NCI-H2196 treated with DMSO at 0.1 percent for 48 hours (cell line): ENCODE measurements at regions not wholly inside any gene's neighbourhood (a gene's known extent, or its start where the extent isn't known, plus 50 kb on each side); places are given as distances from the start of the nearest gene placed in this dataset.
"Not testable (repeated sequence)": the region's sequence is repeated elsewhere in the genome, so short reads cannot be mapped to it uniquely, and the experiment has no call there.

ENCODE experiments used
- DNase-seq: peaks from one replicate; lab custom pipeline; 2025; ENCODE audit not compliant: unreplicated experiment; lab: John Stamatoyannopoulos, UW

DNA sequence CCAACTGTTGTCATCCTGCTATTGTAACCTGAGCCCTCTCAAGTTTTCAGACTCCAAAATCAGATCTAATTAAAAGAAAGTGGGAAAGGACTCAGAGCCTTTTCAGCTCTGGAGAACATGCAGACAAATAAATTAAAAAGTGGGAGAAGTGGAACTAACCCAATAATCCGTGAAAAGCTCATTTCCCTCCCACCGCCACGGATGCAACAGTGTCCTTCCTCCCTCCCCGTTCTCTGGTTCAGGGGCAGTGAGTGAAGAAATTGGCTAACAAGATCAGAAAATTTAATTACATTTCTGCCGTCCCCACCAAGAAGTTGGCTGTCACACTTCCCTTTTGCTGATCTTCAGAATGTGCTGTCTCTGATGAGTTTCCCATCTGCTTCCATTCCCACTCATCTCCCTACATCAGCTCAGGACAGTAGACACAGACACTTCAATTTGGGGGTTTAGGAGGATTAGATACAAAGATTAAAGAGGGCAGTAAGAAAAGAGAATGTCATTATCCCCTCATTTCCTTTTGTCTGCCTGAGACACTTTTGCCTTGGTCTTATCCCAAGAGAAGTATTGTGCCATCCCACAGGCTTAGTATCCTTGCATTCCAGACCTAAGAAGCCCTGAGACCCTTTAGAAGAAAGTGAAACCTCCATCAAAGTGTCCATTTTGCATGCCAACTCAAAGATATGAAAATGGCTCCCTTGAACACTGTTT, 335.7 kb upstream of the PPP2R3A start:
- DNase-seq, result no peak

DNA sequence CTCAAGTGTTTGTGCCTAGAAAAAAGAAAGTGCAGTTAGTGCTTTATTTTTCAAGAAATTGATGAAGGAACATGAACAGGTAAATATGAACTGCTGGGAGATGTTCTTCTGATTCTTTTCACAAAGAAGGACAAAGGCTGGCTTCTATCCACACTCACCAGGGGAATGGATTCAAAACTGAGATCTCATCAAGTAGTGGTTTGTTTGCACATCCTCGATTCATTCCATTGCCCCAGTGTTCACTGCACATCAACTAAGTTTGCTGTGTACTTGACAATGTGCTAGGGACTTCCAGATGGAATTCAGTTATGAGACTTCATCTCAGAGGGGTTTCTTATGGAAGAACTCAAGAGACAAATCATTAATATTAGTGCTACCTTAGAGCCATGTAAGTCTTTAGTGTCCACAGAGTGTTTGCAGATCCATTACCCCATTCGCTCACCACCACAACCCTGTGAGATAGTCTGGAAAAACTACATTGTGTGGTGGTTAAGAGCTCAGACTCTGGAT, 332.9 kb upstream of the PPP2R3A start:
- DNase-seq, result no peak

- DNase-seq, result no peak
Measured at GRCh38 chr3:135633078-135633477, 332.4 kb upstream of the PPP2R3A start.

- DNase-seq, result no peak
Measured at GRCh38 chr3:135636596-135636995, 328.9 kb upstream of the PPP2R3A start.

DNA sequence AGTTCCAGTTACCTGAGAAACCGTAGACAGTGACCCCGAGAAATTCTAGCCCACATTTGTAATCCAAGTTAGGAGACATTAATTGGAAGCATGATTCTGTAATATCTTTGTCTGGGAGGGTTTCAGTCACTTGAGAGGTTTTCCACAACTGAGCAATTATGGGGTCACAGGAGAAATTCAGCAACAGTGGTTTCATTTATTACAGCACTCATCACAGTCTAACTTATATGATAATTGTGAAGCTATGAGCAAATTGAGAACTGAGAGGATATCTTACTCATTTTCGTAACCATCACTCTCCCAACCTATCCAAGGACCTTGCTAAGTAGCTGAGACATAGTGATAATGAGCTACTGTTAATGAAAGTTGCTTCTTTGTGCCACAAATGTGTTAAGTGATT, 328.5 kb upstream of the PPP2R3A start:
- DNase-seq, result no peak

DNA sequence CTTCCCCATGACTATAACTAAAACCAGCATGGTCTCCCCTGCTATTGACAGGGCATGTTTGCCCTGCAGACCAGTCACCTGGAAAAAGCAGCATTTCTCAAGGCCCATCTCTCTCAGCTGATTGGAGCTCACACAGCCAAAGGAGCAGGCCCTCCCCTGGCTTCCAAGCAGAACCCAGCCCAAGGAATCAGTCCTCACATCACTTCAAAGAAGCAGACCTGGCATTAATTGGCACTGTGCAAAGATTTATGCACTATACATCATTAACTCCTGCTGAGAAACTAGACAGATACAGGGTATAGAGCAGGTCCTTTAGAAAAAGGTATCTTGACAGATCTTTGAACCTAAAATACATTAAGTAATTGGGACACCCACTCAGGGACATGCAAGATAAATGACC, 323.8 kb upstream of the PPP2R3A start:
- no peak for DNase-seq

DNA sequence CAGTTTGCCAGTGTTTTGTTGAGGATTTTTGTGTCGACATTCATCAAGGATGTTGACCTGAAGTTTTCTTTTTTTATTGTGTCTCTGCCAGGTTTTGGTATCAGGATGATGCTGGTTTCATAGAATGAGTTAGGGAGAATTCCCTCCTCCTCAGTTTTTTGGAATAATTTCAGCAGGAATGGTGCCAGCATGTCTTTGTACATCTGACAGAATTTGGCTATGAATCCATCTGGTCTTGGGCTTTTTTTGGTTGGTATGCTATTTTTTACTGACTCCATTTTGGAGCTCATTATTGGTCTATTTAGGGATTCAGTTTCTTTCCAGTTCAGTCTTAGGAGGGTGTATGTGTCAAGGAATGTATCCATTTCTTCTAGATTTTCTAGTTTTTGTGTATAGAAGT, 320.0 kb upstream of the PPP2R3A start:
- no peak for DNase-seq

DNA sequence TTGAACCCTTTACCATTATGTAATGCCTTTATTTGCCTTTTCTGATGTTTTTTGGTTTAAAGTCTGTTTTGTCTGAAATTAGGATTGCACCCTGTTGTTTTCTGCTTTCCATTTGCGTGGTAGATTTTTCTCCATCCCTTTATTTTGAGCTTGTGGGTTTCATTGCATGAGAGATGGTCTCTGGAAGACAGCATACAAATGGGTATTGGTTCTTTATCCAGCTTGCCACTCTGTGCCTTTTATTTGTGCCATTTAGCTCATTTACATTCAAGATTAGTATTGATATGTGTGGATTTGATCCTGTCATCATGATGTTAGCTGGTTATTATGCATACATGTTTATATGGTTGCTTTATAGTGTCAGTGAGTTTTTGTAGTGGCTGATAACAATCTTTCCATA, 318.7 kb upstream of the PPP2R3A start:
- no peak for DNase-seq

- DNase-seq, result no peak
Measured at GRCh38 chr3:135649361-135649760, 316.2 kb upstream of the PPP2R3A start.

DNA sequence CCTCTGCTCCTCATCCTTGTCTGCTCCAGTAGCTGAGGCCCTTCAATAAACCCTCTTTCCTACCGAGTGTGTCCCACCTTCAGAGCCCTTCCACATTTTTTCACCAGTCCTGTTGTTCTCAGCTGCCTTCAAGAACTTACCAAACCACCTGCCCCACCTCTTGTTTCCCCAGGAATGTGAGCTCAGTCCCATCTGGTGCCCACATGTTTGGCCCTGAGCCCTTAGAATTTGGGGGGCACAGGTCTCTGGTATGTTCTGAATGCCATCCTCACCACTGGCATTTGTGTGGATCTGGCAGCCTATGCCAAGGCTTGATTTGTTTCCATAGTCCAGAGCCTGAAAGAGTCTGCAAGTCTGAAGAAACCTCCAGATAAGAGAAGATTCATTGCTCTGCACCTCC, 315.2 kb upstream of the PPP2R3A start:
- DNase-seq, result no peak

DNA sequence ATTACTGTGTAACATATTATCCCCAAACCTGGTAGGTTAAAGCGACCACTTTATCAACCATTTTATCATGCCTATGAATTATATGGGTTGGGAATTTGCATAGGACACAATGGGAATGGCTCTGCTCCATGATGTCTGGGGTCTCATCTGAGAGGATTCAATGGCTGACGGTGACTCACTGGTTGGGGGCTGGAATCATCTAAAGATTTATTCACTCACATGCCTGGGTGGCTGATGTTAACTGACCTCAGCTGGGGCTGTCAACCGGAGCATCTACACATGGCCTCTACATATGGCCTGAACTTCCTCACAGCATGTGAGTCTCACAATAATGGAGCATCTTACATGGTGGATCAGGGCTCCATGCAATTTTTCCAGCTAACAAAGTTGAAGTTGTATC, 313.1 kb upstream of the PPP2R3A start:
- no peak for DNase-seq

DNA sequence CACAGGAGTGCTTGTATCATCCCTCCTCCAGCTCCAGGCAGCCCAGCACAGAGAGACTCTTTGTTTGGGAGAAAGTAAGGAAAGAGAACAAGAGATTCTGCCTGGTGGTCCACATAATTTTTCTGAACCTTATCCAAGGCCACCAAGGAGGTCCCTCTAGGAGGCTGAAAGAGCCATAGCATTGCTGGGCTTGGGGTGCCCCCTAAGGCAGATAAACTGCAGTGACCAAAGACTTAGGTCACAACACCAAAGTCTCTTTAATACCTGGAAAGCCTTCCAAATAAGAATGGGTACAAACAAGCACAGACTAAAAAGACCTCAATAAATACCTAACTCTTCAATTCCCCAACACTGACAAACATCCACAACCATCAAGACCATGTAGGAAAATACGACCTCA, 310.2 kb upstream of the PPP2R3A start:
- no peak for DNase-seq

GRCh38 chr3:135658451-135658850, 307.1 kb upstream of the PPP2R3A start:
- not testable (repeated sequence) for DNase-seq

DNA sequence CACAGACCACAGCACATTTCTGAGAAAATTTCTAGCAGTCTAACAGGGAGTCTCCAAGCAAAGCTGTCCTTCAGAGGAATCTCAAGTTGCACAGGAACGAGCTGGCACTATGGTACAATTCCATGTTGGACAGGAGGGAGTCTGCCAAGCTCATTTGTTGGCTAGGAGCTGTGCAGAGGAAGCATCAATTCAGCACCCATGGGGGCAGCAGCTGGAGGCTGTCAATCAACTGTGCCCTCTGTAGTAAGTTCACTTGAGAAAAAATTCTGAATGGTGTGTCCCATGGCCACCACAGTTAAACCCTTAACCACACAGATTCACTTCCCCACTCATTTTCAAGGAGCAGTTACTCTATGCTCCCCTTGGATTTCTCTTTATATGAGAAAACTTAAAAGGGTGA, 298.5 kb upstream of the PPP2R3A start:
- DNase-seq, result no peak

GRCh38 chr3:135674508-135674907, 291.0 kb upstream of the PPP2R3A start:
- DNase-seq, result no peak

DNA sequence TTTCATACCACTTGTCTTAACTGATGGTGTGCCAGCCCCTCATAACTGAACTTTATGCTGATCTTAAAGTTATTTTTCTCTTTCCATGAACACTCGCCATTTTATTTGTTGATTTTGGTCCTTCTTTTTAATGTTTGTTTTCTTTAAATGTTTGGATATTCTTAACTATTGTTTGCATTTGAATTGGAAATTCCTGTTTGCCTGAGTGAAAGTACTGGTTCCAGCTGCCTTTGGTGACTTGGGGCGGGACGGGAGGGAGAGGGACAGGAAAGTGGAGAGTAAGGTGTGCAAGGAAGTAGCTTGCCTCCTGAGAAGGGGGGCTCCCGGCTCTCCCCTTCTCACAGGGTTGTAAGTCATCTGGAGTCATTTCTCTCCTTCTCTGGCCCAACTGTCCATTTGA, 287.1 kb upstream of the PPP2R3A start:
- no peak for DNase-seq

DNA sequence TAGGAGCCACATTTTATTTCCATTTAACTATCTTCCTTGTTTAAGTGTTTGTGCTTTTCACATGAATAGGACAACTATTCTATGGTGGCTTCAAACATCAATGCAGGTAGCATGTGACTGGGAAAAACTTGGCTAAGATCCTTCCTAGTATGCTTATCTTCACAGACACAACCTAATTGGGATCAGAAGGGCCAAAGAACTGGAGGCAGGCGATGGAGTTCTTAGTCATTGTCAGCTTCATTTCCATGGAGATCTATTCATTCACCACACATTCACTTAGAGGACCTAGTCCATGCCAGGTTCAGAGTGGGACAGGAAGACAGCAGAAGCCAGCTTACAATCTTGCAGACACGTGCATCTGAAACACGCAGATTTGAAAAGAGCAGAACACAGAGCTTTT, 277.5 kb upstream of the PPP2R3A start:
- DNase-seq, result no peak

- DNase-seq, result no peak
Measured at GRCh38 chr3:135690664-135691063, 274.9 kb upstream of the PPP2R3A start.

- DNase-seq, result no peak
Measured at GRCh38 chr3:135691240-135691639, 274.3 kb upstream of the PPP2R3A start.

- no peak for DNase-seq
Measured at GRCh38 chr3:135694142-135694541, 271.4 kb upstream of the PPP2R3A start.

DNA sequence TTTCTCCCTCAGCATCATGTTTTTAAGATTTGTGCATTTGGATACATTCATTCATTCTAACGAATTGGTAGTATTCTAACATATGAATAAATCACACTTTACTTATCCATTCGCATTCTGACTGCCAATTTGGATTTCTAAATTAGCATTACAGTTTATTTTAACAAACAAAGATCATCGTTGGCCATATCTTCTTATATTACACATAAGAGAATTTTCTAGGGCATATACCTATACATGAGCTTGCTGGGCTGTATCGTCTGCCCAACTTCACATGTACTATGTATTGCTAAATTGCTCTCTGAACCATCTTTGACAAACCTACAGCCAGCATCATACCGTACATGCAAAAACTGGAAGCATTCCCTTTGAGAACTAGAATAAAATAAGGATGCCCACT, 265.8 kb upstream of the PPP2R3A start:
- DNase-seq, result no peak

DNA sequence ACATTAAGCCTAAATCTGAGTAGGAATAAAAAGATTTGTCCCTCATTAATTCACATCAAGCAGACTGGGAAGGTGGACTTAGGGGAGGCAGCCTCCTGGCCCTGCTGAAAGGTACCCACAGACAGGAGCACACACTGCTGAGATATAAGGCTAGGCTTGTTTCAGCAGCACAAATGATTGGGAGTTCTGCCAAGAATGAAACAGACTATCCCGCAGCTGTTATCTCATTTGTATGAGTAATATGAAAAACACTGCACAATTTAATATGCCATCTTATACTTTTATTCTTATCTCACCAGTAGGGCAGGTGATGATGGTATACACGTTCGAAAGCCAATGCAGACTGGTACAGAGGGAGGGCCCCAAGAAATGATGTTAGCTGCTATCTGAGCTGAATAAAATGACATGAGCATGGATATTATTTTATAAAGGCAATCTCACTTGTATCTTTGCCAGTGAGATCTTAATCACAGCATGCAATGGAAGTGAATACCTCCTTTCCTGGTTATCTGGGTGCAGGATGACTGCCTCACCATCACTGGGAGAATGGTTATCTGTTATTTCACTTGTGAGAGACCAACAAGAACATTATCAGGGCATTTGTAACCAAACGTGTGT, 258.7 kb upstream of the PPP2R3A start:
- DNase-seq, result no peak

DNA sequence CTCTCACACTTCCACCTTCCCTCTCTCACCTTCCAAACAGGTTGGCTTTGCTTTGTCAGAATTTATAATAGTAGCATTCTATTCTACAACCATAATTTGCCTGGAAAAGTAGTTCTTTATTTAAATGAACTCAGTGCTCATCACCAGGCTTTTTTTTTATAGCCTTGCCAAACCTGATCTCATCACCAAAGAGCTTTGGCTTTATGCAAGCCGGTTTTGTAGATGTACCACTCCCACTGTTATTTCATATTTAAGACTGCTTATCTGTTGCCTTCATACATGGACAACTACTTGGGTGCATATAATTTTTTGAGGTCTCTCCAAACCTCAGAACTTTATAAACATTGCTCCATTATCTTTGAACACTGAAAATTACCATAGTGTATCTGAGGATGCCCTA, 246.1 kb upstream of the PPP2R3A start:
- no peak for DNase-seq
